22Rv1 (cell line): ENCODE measurements at regions not wholly inside any gene's neighbourhood (a gene's known extent, or its start where the extent isn't known, plus 50 kb on each side); places are given as distances from the start of the nearest gene placed in this dataset.

Experiments
- CTCF ChIP-seq: fragments of 450-650 bp; IDR thresholded peaks from 2 replicates; pipeline ENCODE4 v1.5.1; 2017; ENCODE audit warnings: mild to moderate bottlenecking
- ZFX ChIP-seq: fragments of 450-650 bp; IDR thresholded peaks from 2 replicates; pipeline ENCODE4 v1.6.1; 2017; ENCODE audit warnings: antibody characterized with exemption, borderline replicate concordance

DNA sequence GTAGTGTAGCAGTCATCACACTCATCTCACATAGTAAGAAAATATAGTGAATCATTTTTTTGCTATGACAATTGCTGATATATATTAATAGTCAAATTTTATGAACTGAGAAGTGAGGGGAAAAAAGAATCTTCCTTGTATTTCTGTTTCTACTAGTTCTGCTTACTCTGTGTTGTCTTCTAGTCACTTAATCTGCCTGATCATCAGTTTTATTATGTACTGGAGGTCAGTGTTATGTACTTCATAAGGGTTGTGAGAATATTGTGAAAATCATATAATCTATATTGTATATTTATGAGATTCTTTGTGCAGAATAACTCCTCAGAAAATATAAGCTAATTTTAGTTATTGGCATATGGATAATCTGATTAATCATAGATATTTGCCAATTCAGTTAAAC, 546.9 kb upstream of the RIOK2 start:
- no peak for TF ChIP-seq CTCF
- TF ChIP-seq ZFX: no peak
